ENCODE measurements at regions not wholly inside any gene's neighbourhood (a gene's known extent, or its start where the extent isn't known, plus 50 kb on each side); places are given as distances from the start of the nearest gene placed in this dataset.

- TF ChIP-seq, protein P1, sequence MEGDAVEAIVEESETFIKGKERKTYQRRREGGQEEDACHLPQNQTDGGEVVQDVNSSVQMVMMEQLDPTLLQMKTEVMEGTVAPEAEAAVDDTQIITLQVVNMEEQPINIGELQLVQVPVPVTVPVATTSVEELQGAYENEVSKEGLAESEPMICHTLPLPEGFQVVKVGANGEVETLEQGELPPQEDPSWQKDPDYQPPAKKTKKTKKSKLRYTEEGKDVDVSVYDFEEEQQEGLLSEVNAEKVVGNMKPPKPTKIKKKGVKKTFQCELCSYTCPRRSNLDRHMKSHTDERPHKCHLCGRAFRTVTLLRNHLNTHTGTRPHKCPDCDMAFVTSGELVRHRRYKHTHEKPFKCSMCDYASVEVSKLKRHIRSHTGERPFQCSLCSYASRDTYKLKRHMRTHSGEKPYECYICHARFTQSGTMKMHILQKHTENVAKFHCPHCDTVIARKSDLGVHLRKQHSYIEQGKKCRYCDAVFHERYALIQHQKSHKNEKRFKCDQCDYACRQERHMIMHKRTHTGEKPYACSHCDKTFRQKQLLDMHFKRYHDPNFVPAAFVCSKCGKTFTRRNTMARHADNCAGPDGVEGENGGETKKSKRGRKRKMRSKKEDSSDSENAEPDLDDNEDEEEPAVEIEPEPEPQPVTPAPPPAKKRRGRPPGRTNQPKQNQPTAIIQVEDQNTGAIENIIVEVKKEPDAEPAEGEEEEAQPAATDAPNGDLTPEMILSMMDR (IDR thresholded peaks at IDR 0.05; ENCODE audit: insufficient read depth, low read depth, low read length, missing control alignments): no peak
- no peak for DNase-seq (ENCODE audit: low read depth)
- no peak overlapping the region for H3K4me3 ChIP-seq (ENCODE audit: low read depth, low read length)
Observed at GRCh38 chr3:64861684-64862083, 173.9 kb upstream of the ADAMTS9 start.

- DNase-seq (ENCODE audit: low read depth): no peak
- H3K4me3 ChIP-seq (ENCODE audit: low read depth, low read length): no peak overlapping the region
- TF ChIP-seq, protein P1 (IDR thresholded peaks at IDR 0.05; ENCODE audit: insufficient read depth, low read depth, low read length, missing control alignments): no peak
Observed at GRCh38 chr3:64860536-64860870, 172.7 kb upstream of the ADAMTS9 start.

GRCh38 chr3:64859625-64860535 is 172.1 kb upstream of the ADAMTS9 start:
- TF ChIP-seq, protein P1 (IDR thresholded peaks at IDR 0.05; ENCODE audit: insufficient read depth, low read depth, low read length, missing control alignments): no peak
- H3K4me3 ChIP-seq (ENCODE audit: low read depth, low read length): no peak overlapping the region
- DNase-seq (ENCODE audit: low read depth): no peak

GRCh38 chr3:64856977-64857516 is 169.2 kb upstream of the ADAMTS9 start:
- H3K4me3 ChIP-seq (ENCODE audit: low read depth, low read length): no peak overlapping the region
- TF ChIP-seq, protein P1 (IDR thresholded peaks at IDR 0.05; ENCODE audit: insufficient read depth, low read depth, low read length, missing control alignments): no peak
- no peak for DNase-seq (ENCODE audit: low read depth)

GRCh38 chr3:64856106-64856505 is 168.3 kb upstream of the ADAMTS9 start:
- no peak for DNase-seq (ENCODE audit: low read depth)
- H3K4me3 ChIP-seq (ENCODE audit: low read depth, low read length): no peak overlapping the region
- TF ChIP-seq, protein P1 (IDR thresholded peaks at IDR 0.05; ENCODE audit: insufficient read depth, low read depth, low read length, missing control alignments): no peak

DNA sequence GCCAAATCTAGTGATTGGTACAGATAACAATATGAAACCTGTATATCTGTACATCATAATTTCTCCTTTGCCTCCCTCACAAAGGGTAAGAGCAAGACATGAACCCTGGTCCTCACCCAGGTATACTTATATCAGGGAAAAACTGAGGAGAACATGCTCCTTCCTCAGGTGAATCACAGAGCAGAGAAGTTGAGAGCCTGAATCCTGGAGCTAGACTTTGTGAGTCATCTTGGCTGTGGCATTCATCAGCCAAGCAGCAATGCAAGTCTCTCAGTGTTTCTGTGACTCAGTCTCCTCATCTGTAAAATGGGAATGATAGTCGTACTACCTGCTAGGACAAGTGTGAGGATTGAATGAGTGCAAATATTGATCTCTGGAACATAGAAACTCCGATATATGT is 165.7 kb upstream of the ADAMTS9 start:
- H3K4me3 ChIP-seq (ENCODE audit: low read depth, low read length): no peak overlapping the region
- DNase-seq (ENCODE audit: low read depth): no peak
- TF ChIP-seq, protein P1 (IDR thresholded peaks at IDR 0.05; ENCODE audit: insufficient read depth, low read depth, low read length, missing control alignments): no peak

All from GM12865 (cell line).